Naive thymus-derived CD4-positive, alpha-beta T cell (primary cell): ENCODE measurements at regions not wholly inside any gene's neighbourhood (a gene's known extent, or its start where the extent isn't known, plus 50 kb on each side); places are given as distances from the start of the nearest gene placed in this dataset.

Source experiments
- ATAC-seq: fragments of 150-1000 bp; cut with Tn5 transposase; 2 replicates; pipeline ENCODE4 v1.10.0; 2021; ENCODE audit warnings: mild to moderate bottlenecking, moderate library complexity
- CTCF ChIA-PET: fragments of 350-600 bp; sonication (Branson Sonifier 250); formaldehyde crosslinking; loops from one replicate; lab custom pipeline; 2021; ENCODE audit warnings: antibody characterized with exemption; lab: Charles Lee
- POLR2A ChIA-PET: fragments of 350-600 bp; sonication (Branson Sonifier 250); formaldehyde crosslinking; loops from one replicate; lab custom pipeline; 2021; ENCODE audit warnings: antibody characterized with exemption, inconsistent platforms; lab: Charles Lee
- DNase-seq, 9 donors: peaks; one replicate each; pipeline versions ENCODE4 v3.0.0 to v3.0.0-alpha.2; 2020 to 2022; ENCODE audit warnings: mixed read lengths in 1 of 9
- H3K27ac ChIP-seq: one replicate; pipeline ENCODE4 v1.7.0; 2013; ENCODE audit warnings: mild to moderate bottlenecking, low read depth, low read length, moderate library complexity
- H3K27me3 ChIP-seq, 2 donors: one replicate each; pipeline ENCODE4 v1.7.0; 2013; ENCODE audit warnings: low read length in 2 of 2, mild to moderate bottlenecking in 2 of 2, moderate library complexity in 2 of 2; ENCODE audit not compliant: control insufficient read depth in 2 of 2, insufficient read depth in 2 of 2
- H3K36me3 ChIP-seq, 3 experiments: 1 replicate in 2 of 3; 2 replicates in 1 of 3; pipeline ENCODE4 v1.7.0; 2013; ENCODE audit warnings: low read length in 3 of 3, mild to moderate bottlenecking in 3 of 3, moderate library complexity in 1 of 3; ENCODE audit not compliant: insufficient read depth in 3 of 3, control insufficient read depth in 2 of 3
- H3K4me1 ChIP-seq, 2 donors: one replicate each; pipeline ENCODE4 v1.7.0; 2013; ENCODE audit warnings: low read length in 2 of 2, mild to moderate bottlenecking in 2 of 2, moderate library complexity in 1 of 2; ENCODE audit not compliant: control insufficient read depth in 2 of 2, insufficient read depth in 2 of 2
- H3K4me3 ChIP-seq: 2 replicates; pipeline ENCODE4 v1.7.0; 2013; ENCODE audit warnings: mild to moderate bottlenecking, low read length
- H3K9me3 ChIP-seq, 3 experiments: 1 replicate in 2 of 3; 2 replicates in 1 of 3; pipeline ENCODE4 v1.7.0; 2013; ENCODE audit warnings: low read length in 3 of 3; ENCODE audit not compliant: control insufficient read depth in 2 of 3
- H3K27ac Mint-ChIP-seq, 9 donors: one replicate each; pipeline ENCODE4 v1.8.0; 2020 to 2022; ENCODE audit warnings: mixed read lengths in 9 of 9, mild to moderate bottlenecking in 8 of 9, moderate library complexity in 5 of 9, inconsistent platforms in 2 of 9
- H3K27me3 Mint-ChIP-seq, 5 donors: one replicate each; pipeline ENCODE4 v1.8.0; 2021 to 2022; ENCODE audit warnings: mixed read lengths in 5 of 5, mild to moderate bottlenecking in 1 of 5
- H3K36me3 Mint-ChIP-seq, 5 donors: one replicate each; pipeline ENCODE4 v1.8.0; 2020 to 2022; ENCODE audit warnings: mixed read lengths in 5 of 5, mild to moderate bottlenecking in 3 of 5, inconsistent platforms in 1 of 5
- H3K4me1 Mint-ChIP-seq, 7 donors: one replicate each; pipeline ENCODE4 v1.8.0; 2020 to 2022; ENCODE audit warnings: mixed read lengths in 7 of 7, mild to moderate bottlenecking in 3 of 7, inconsistent platforms in 1 of 7
- H3K4me3 Mint-ChIP-seq, 10 donors: one replicate each; pipeline ENCODE4 v1.8.0; 2020 to 2022; ENCODE audit warnings: mild to moderate bottlenecking in 10 of 10, mixed read lengths in 10 of 10, moderate library complexity in 6 of 10, inconsistent platforms in 2 of 10
- H3K9me3 Mint-ChIP-seq, 11 donors: one replicate each; pipeline ENCODE4 v1.8.0; 2020 to 2022; ENCODE audit warnings: mixed read lengths in 11 of 11, mild to moderate bottlenecking in 4 of 11, inconsistent platforms in 1 of 11, moderate library complexity in 1 of 11
- intact Hi-C, 2 donors: fragments of 100-400 bp; cut with micrococcal nuclease; formaldehyde crosslinking; loops; one replicate each; pipeline ENCODE4 v1.15.1; 2023

GRCh38 chr10:121411004-121411403, 187.2 kb downstream of the FGFR2 start:
- intact Hi-C loops, result no loop called here
- Mint-ChIP-seq H3K4me1 (no peaks in the 10 kb centered on the region), H3K36me3 (no peaks in the 10 kb centered on the region), H3K27ac (no peak overlapping the region), H3K4me3 (no peak overlapping the region), H3K9me3 (peaks cover 0 to 8% (median 1%) of the 10 kb centered on the region in 11 donors), H3K27me3 (peaks cover 0 to 7% (median 4%) of the 10 kb centered on the region in 5 donors)
- ChIA-PET POLR2A (no interaction called here), CTCF (no interaction called here)
- H3K36me3 ChIP-seq, result no peaks in the 10 kb centered on the region
- ATAC-seq, result no peak
- H3K4me1 ChIP-seq, result no peaks in the 10 kb centered on the region
- no peak overlapping the region for H3K27ac ChIP-seq
- H3K9me3 ChIP-seq, result no peaks in the 10 kb centered on the region
- H3K4me3 ChIP-seq, result no peak overlapping the region
- DNase-seq, result no peak
- no peaks in the 10 kb centered on the region for H3K27me3 ChIP-seq

DNA sequence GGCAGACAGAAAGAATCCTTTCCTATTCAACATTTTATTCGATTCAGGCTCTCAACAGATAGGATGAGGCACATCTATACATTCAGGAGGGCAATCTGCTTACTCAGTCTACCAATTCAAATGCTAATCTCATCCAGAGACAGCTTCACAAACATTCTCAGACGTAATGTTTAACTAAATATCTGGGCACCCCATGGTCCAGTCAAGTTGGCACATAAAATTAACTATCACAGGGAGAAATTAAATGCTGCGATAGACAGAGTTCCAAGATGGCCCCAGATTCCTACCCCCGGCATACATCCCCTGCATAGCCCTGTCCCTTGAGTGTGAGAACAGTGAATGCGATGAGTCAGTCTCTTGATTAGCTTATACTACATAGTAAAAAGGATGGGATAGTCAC, 184.3 kb downstream of the FGFR2 start:
- Histone ChIP-seq H3K27me3 (no peaks in the 10 kb centered on the region), H3K4me3 (no peak overlapping the region), H3K27ac (no peak overlapping the region), H3K36me3 (no peaks in the 10 kb centered on the region), H3K4me1 (no peaks in the 10 kb centered on the region), H3K9me3 (no peaks in the 10 kb centered on the region)
- no peak overlapping the region for H3K4me3 Mint-ChIP-seq
- ChIA-PET POLR2A (no interaction called here), CTCF (no interaction called here)
- H3K27ac Mint-ChIP-seq, result no peak overlapping the region
- no peaks in the 10 kb centered on the region for H3K4me1 Mint-ChIP-seq
- intact Hi-C loops, result no loop called here
- DNase-seq (no peak), ATAC-seq (no peak)
- peaks cover 0 to 8% (median 0%) of the 10 kb centered on the region in 11 donors for H3K9me3 Mint-ChIP-seq
- peaks cover 0 to 9% (median 4%) of the 10 kb centered on the region in 5 donors for H3K27me3 Mint-ChIP-seq
- no peaks in the 10 kb centered on the region for H3K36me3 Mint-ChIP-seq

- intact Hi-C loops, result no loop called here
- DNase-seq (no peak), ATAC-seq (no peak)
- Histone ChIP-seq H3K27me3 (no peaks in the 10 kb centered on the region), H3K9me3 (no peaks in the 10 kb centered on the region), H3K27ac (no peak overlapping the region), H3K4me3 (no peak overlapping the region), H3K4me1 (no peaks in the 10 kb centered on the region), H3K36me3 (no peaks in the 10 kb centered on the region)
- peaks cover 0 to 11% (median 4%) of the 10 kb centered on the region in 5 donors for H3K27me3 Mint-ChIP-seq
- H3K27ac Mint-ChIP-seq, result no peak overlapping the region
- CTCF ChIA-PET, result no interaction called here
- H3K4me3 Mint-ChIP-seq, result no peak overlapping the region
- H3K9me3 Mint-ChIP-seq, result peaks cover 0 to 8% (median 0%) of the 10 kb centered on the region in 11 donors
- H3K4me1 Mint-ChIP-seq, result no peaks in the 10 kb centered on the region
- no peaks in the 10 kb centered on the region for H3K36me3 Mint-ChIP-seq
- POLR2A ChIA-PET, result no interaction called here
Observed at GRCh38 chr10:121414366-121415062, 183.7 kb downstream of the FGFR2 start.

GRCh38 chr10:121415063-121415399, 183.2 kb downstream of the FGFR2 start:
- POLR2A ChIA-PET, result no interaction called here
- no peak overlapping the region for H3K4me3 ChIP-seq
- no peaks in the 10 kb centered on the region for H3K4me1 Mint-ChIP-seq
- no peak overlapping the region for H3K27ac ChIP-seq
- H3K9me3 ChIP-seq, result no peaks in the 10 kb centered on the region
- no peaks in the 10 kb centered on the region for H3K4me1 ChIP-seq
- intact Hi-C loops, result no loop called here
- H3K27me3 Mint-ChIP-seq, result peaks cover 0 to 11% (median 4%) of the 10 kb centered on the region in 5 donors
- H3K27me3 ChIP-seq, result no peaks in the 10 kb centered on the region
- DNase-seq (no peak), ATAC-seq (no peak)
- H3K27ac Mint-ChIP-seq, result no peak overlapping the region
- H3K4me3 Mint-ChIP-seq, result no peak overlapping the region
- CTCF ChIA-PET, result no interaction called here
- no peaks in the 10 kb centered on the region for H3K36me3 ChIP-seq
- H3K9me3 Mint-ChIP-seq, result peaks cover 0 to 8% (median under 1%) of the 10 kb centered on the region in 11 donors
- H3K36me3 Mint-ChIP-seq, result no peaks in the 10 kb centered on the region

DNA sequence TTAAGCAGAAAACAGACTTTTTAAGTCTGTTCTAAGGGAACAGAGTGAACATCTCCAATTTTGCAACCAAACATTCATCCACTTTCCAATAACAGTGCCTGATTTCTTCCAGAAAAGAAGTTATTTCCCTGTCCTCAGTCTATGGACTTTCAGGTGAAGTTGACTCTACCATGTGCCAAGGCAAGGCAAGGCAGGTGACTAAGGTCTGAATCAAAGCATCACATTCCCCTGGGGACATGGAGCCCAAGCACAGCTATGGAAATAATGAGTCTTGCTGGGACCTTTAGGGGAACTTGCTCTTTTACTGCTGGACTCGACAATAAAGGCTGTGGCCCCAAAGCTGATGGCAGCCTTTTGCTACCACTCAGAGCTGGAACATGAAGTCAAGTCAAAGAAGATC, 182.2 kb downstream of the FGFR2 start:
- ChIA-PET CTCF (no interaction called here), POLR2A (no interaction called here)
- no peaks in the 10 kb centered on the region for H3K36me3 ChIP-seq
- H3K4me3 ChIP-seq, result no peak overlapping the region
- ATAC-seq (no peak), DNase-seq (no peak)
- Mint-ChIP-seq H3K4me1 (no peaks in the 10 kb centered on the region), H3K27me3 (peaks cover 0 to 6% (median 4%) of the 10 kb centered on the region in 5 donors), H3K4me3 (no peak overlapping the region), H3K27ac (no peak overlapping the region), H3K36me3 (no peaks in the 10 kb centered on the region), H3K9me3 (peaks cover 0 to 8% (median 0%) of the 10 kb centered on the region in 11 donors)
- intact Hi-C loops, result no loop called here
- H3K9me3 ChIP-seq, result no peaks in the 10 kb centered on the region
- H3K27ac ChIP-seq, result no peak overlapping the region
- H3K4me1 ChIP-seq, result no peaks in the 10 kb centered on the region
- H3K27me3 ChIP-seq, result no peaks in the 10 kb centered on the region

- Mint-ChIP-seq H3K4me3 (no peak overlapping the region), H3K4me1 (no peaks in the 10 kb centered on the region), H3K27me3 (peaks cover 0 to 9% (median 5%) of the 10 kb centered on the region in 5 donors), H3K9me3 (peaks cover 0 to 8% (median 0%) of the 10 kb centered on the region in 11 donors), H3K36me3 (no peaks in the 10 kb centered on the region), H3K27ac (no peak overlapping the region)
- Histone ChIP-seq H3K27ac (no peak overlapping the region), H3K27me3 (no peaks in the 10 kb centered on the region), H3K36me3 (no peaks in the 10 kb centered on the region), H3K9me3 (no peaks in the 10 kb centered on the region), H3K4me1 (no peaks in the 10 kb centered on the region), H3K4me3 (no peak overlapping the region)
- ChIA-PET POLR2A (no interaction called here), CTCF (no interaction called here)
- DNase-seq (no peak), ATAC-seq (no peak)
- intact Hi-C loops, result no loop called here
Observed at GRCh38 chr10:121417298-121417697, 180.9 kb downstream of the FGFR2 start.

DNA sequence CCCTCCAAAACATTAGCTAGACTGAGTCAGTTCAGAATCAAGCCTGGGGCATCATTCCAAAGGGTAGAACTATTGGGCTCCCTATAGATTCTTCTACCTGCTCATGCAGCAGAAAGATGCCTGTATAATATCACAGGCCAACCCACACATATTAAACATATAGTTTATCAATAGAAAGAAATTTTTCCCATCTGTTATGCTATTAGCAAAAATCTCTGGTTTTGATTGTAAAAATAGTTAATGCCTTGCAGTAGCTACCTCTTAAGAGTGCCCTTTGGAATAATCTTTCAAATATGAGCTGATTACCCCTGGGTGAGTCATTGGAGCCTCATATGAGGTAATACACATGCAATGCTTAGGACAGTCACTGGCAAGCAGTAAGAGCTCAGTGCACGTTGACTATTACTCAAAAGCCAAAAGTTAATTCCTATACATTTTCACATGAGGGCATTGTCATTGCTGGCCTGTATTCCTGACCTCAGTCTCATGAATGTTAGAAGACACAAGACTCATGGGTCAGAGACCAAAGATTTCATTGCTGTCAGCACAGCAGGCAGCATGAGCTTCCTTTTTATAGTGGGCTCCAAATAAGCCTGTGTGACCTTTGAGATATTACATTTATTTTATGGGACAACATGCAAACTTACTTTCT, 180.0 kb downstream of the FGFR2 start:
- H3K27ac ChIP-seq, result no peak overlapping the region
- no peaks in the 10 kb centered on the region for H3K9me3 ChIP-seq
- H3K4me3 ChIP-seq, result no peak overlapping the region
- Mint-ChIP-seq H3K36me3 (no peaks in the 10 kb centered on the region), H3K4me1 (no peaks in the 10 kb centered on the region), H3K27ac (no peak overlapping the region), H3K27me3 (peaks cover 0 to 9% (median 5%) of the 10 kb centered on the region in 5 donors), H3K9me3 (peaks cover 0 to 7% (median 0%) of the 10 kb centered on the region in 11 donors), H3K4me3 (no peak overlapping the region)
- no peaks in the 10 kb centered on the region for H3K36me3 ChIP-seq
- no peak for DNase-seq
- ATAC-seq, result no peak
- intact Hi-C loops, result no loop called here
- H3K4me1 ChIP-seq, result no peaks in the 10 kb centered on the region
- CTCF ChIA-PET, result no interaction called here
- POLR2A ChIA-PET, result no interaction called here
- H3K27me3 ChIP-seq, result no peaks in the 10 kb centered on the region
